HepG2 (cell line): ENCODE measurements at regions not wholly inside any gene's neighbourhood (a gene's known extent, or its start where the extent isn't known, plus 50 kb on each side); places are given as distances from the start of the nearest gene placed in this dataset.

Source experiments
- ATAC-seq: fragments of 200-7000 bp; cut with Tn5 transposase; 3 replicates; pipeline ENCODE4 v1.9.1; 2020; ENCODE audit warnings: mild to moderate bottlenecking, moderate library complexity
- BruUV-seq: library from RNA; stranded (reverse); fragments of 400-500 nt; replicated peaks from 2 replicates; lab custom pipeline; 2021; lab: Mats Ljungman, UMichigan
- CTCF ChIA-PET: fragments of 300-600 bp; formaldehyde crosslinking; extraction: SDS; loops from one replicate; lab custom pipeline; 2021; ENCODE audit warnings: low total read pairs, inconsistent platforms, low intra/inter-chr PET ratio; lab: Yijun Ruan, JAX
- POLR2A ChIA-PET: fragments of 350-600 bp; sonication (Branson Sonifier 250); formaldehyde crosslinking; loops from one replicate; lab custom pipeline; 2020; ENCODE audit warnings: antibody characterized with exemption, inconsistent platforms; lab: Yijun Ruan, JAX
- DNase-seq: peaks from one replicate; pipeline ENCODE4 v3.0.0-alpha.2; 2015; ENCODE audit warnings: low spot score
- FAIRE-seq: peaks from 3 replicates; lab custom pipeline; 2011; peaks lifted over from hg19 to GRCh38; lab: Jason Lieb, UNC
- H2AFZ ChIP-seq: one replicate; pipeline ENCODE4 v1.6.1; 2011; ENCODE audit warnings: low read length, inconsistent platforms
- H3K27ac ChIP-seq: fragments of 300-600 bp; 3 replicates; pipeline ENCODE4 v1.8.0; 2011; ENCODE audit warnings: mixed run types, mild to moderate bottlenecking, mixed read lengths, low read length, inconsistent platforms; ENCODE audit not compliant: insufficient read depth; ENCODE audit errors: extremely low read length
- H3K27me3 ChIP-seq, 2 experiments: fragments of 200-600 bp in 1 of 2; 2 replicates in 1 of 2; 3 replicates in 1 of 2; pipeline versions ENCODE4 v1.6.0 to v1.8.0; 2011; ENCODE audit warnings: low read length in 2 of 2, mild to moderate bottlenecking in 2 of 2, moderate library complexity in 2 of 2, inconsistent platforms in 1 of 2; ENCODE audit not compliant: insufficient read depth in 2 of 2, control insufficient read depth in 1 of 2
- H3K36me3 ChIP-seq, 2 experiments: fragments of 200-600 bp in 1 of 2; replicated peaks in 1 of 2; 2 replicates in 1 of 2; 3 replicates in 1 of 2; pipeline versions ENCODE4 v1.5.1 to v1.8.0; 2011; ENCODE audit warnings: low read length in 2 of 2, inconsistent platforms in 1 of 2; ENCODE audit not compliant: insufficient read depth in 2 of 2, control insufficient read depth in 1 of 2
- H3K4me1 ChIP-seq: 2 replicates; pipeline ENCODE4 v1.5.1; 2012; ENCODE audit warnings: low read length, inconsistent platforms; ENCODE audit not compliant: insufficient read depth
- H3K4me2 ChIP-seq: 2 replicates; pipeline ENCODE4 v1.6.0; 2011; ENCODE audit warnings: low read depth, low read length, inconsistent platforms
- H3K4me3 ChIP-seq, 3 experiments: fragments of 200-600 bp in 1 of 3; sonication (generic), shearing (Covaris generic) in 1 of 3; replicated peaks in 1 of 3; 2 replicates each; pipeline ENCODE4 v1.5.1; 2011 to 2016; ENCODE audit warnings: low read length in 3 of 3, inconsistent platforms in 2 of 3, low read depth in 2 of 3, mild to moderate bottlenecking in 2 of 3, control low read depth in 1 of 3, mixed read lengths in 1 of 3; ENCODE audit not compliant: insufficient read depth in 1 of 3
- H3K79me2 ChIP-seq: one replicate; pipeline ENCODE4 v1.6.1; 2011; ENCODE audit warnings: low read length, inconsistent platforms; ENCODE audit not compliant: insufficient read depth
- H3K9ac ChIP-seq: 2 replicates; pipeline ENCODE4 v1.6.0; 2011; ENCODE audit warnings: mild to moderate bottlenecking, low read depth, low read length, inconsistent platforms; ENCODE audit not compliant: insufficient read depth
- H3K9me3 ChIP-seq: 2 replicates; pipeline ENCODE4 v1.5.1; 2012; ENCODE audit warnings: mild to moderate bottlenecking, low read length
- H4K20me1 ChIP-seq: 2 replicates; pipeline ENCODE4 v1.6.0; 2011; ENCODE audit warnings: inconsistent platforms, mild to moderate bottlenecking, low read length, moderate library complexity; ENCODE audit not compliant: insufficient read depth
- ARHGAP35 ChIP-seq: sonication (generic); formaldehyde crosslinking; IDR thresholded peaks from 2 replicates; pipeline ENCODE4 v1.9.0; 2022; ENCODE audit warnings: mild to moderate bottlenecking, inconsistent platforms, moderate library complexity, missing genetic modification reagents, borderline replicate concordance
- BCL3 ChIP-seq: sonication (generic); formaldehyde crosslinking; IDR thresholded peaks from 2 replicates; pipeline ENCODE4 v1.5.1; 2020; ENCODE audit warnings: mild to moderate bottlenecking, missing genetic modification reagents, moderate library complexity
- CCAR2 ChIP-seq: fragments of 200-400 bp; formaldehyde crosslinking; optimal IDR thresholded peaks from 2 replicates; pipeline ENCODE3; 2018; ENCODE audit warnings: low read depth, mild to moderate bottlenecking, low read length, moderate library complexity
- DDIT3 ChIP-seq: sonication (generic); formaldehyde crosslinking; IDR thresholded peaks from 2 replicates; pipeline ENCODE4 v1.4.0; 2020; ENCODE audit warnings: mild to moderate bottlenecking, missing genetic modification reagents
- GTF2F1 ChIP-seq: fragments of 150-350 bp; IDR thresholded peaks from 2 replicates; pipeline ENCODE4 v1.6.1; 2014; ENCODE audit warnings: low read length
- MZF1 ChIP-seq: sonication (generic); formaldehyde crosslinking; IDR thresholded peaks from 2 replicates; pipeline ENCODE4 v1.8.1; 2023; ENCODE audit warnings: mild to moderate bottlenecking, missing genetic modification reagents, borderline replicate concordance
- SP4 ChIP-seq: sonication (generic); formaldehyde crosslinking; IDR thresholded peaks from 2 replicates; pipeline ENCODE4 v1.8.1; 2023; ENCODE audit warnings: mild to moderate bottlenecking, missing genetic modification reagents
- TBX3 ChIP-seq: fragments of 450-650 bp; IDR thresholded peaks from 2 replicates; pipeline ENCODE4 v1.6.1; 2017; ENCODE audit warnings: antibody characterized with exemption, mild to moderate bottlenecking, inconsistent platforms, borderline replicate concordance
- TGIF2 ChIP-seq: IDR thresholded peaks from 2 replicates; pipeline ENCODE4 v1.6.1; 2016; ENCODE audit warnings: control low read depth, missing compliant biosample characterization
- ZBTB21 ChIP-seq: sonication (generic); formaldehyde crosslinking; IDR thresholded peaks from 2 replicates; pipeline ENCODE4 v1.4.0; 2020; ENCODE audit warnings: missing genetic modification reagents
- ZFP62 ChIP-seq: sonication (generic); formaldehyde crosslinking; IDR thresholded peaks from 2 replicates; pipeline ENCODE4 v1.4.0; 2020; ENCODE audit warnings: missing genetic modification reagents
- ZNF597 ChIP-seq: sonication (generic); formaldehyde crosslinking; IDR thresholded peaks from 2 replicates; pipeline ENCODE4 v1.5.0; 2020; ENCODE audit warnings: missing genetic modification reagents
- WGBS: methylation state at CpG from one replicate; pipeline ENCODE4 v1.1.6; 2017; ENCODE audit warnings: low lambda C conversion rate; 5-methylcytosine and 5-hydroxymethylcytosine counted together
- in situ Hi-C: cut with HindIII; loops from 2 replicates; pipeline ENCODE4 v1.10.0; 2017; ENCODE audit warnings: low pct_unique_long_range_greater_than_20kb; ENCODE audit not compliant: extremely low pct_ligation_motif_present
- intact Hi-C: fragments of 100-400 bp; cut with micrococcal nuclease; formaldehyde crosslinking; loops from one replicate; pipeline ENCODE4 v1.10.0; 2022; ENCODE audit not compliant: unreplicated experiment
- TF ChIP-seq, protein P1 (sequence below): sonication (generic); formaldehyde crosslinking; IDR thresholded peaks from 2 replicates; pipeline ENCODE4 v1.4.0; 2020; ENCODE audit warnings: mild to moderate bottlenecking, missing genetic modification reagents
- TF ChIP-seq, protein P2 (sequence below): sonication (generic); formaldehyde crosslinking; IDR thresholded peaks from 2 replicates; pipeline ENCODE4 v1.4.0; 2020; ENCODE audit warnings: missing genetic modification reagents

DNA sequence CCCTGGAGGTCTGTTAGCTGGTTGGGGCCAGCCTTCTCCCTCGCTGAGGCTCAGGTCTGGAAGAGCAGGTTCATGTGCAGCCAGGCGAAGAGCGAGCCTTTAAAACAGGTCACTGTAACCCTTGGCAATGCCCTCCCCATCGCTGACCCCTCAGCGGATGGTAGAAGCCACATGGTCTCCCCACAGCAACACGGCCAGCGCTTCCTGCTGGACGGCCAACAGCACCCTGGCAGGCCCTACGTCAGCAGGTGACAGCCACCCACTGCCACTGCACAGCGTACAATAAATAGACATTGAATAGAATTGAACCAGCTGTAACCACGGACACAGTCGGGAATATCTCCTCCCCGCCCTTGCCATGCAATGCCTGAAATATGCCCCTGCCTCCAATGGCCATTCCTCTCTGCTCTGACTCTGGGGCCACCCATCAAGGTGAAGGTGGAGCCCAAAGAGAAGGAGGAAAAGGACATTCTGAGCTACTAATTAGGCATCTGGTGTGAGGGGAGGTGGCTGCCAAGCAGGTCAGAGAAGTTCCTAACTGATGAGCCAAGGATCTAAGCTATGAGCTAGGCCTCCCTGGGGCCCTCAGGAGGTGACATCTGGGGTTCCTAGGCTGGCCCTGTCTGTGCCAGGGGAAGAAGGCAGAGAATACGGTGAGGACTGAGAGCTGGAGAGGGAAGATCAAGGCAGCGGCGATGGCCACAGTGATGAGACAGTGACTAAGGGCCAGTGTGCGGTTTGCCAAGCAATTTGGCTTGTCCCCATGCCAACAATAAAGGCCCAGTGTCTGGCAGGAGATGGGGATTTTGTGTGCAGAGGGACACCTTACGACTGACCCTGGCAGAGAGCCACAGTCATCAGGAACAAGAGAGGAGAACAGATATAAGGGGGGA is 202.3 kb downstream of the BCOR start:
- Histone ChIP-seq H3K4me2 (no peak overlapping the region), H3K27ac (no peak overlapping the region), H3K36me3 (no peaks in the 10 kb centered on the region), H3K9ac (no peak overlapping the region), H3K4me3 (no peak overlapping the region), H4K20me1 (no peaks in the 10 kb centered on the region), H3K4me1 (0 out of 2 replicates have a peak, but pooled peaks cover 9% of the 10 kb centered on the region), H3K27me3 (peaks cover 1 to 4% of the 10 kb centered on the region in 2 experiments; a peak in 1 of 5 replicates), H3K9me3 (no peaks in the 10 kb centered on the region), H3K79me2 (no peaks in the 10 kb centered on the region), H2AFZ (no peak overlapping the region)
- no TSS peak for BruUV-seq
- intact Hi-C loops, result no loop called here
- no peak for ATAC-seq
- DNase-seq, result no peak
- in situ Hi-C loops, result loop anchor here (10.0 kb wide), 1 partner anchor 59 kb away; no protein-coding TSS in a partner anchor
- FAIRE-seq, result no peak
- CTCF ChIA-PET, result no interaction called here
- POLR2A ChIA-PET, result no interaction called here
- 70% methylated on average over 5 of the region's 18 CpGs for WGBS
- TF ChIP-seq DDIT3 (CRISPR knock-in tag) (no peak), TBX3 (no peak), SP4 (CRISPR knock-in tag) (no peak), CCAR2 (no peak), MZF1 (no peak), TGIF2 (CRISPR knock-in tag) (no peak), ZBTB21 (CRISPR knock-in tag) (no peak), BCL3 (no peak), ZNF597 (CRISPR knock-in tag) (no peak), GTF2F1 (no peak), ARHGAP35 (no peak), ZFP62 (CRISPR knock-in tag) (no peak)
- TF ChIP-seq, protein P1, sequence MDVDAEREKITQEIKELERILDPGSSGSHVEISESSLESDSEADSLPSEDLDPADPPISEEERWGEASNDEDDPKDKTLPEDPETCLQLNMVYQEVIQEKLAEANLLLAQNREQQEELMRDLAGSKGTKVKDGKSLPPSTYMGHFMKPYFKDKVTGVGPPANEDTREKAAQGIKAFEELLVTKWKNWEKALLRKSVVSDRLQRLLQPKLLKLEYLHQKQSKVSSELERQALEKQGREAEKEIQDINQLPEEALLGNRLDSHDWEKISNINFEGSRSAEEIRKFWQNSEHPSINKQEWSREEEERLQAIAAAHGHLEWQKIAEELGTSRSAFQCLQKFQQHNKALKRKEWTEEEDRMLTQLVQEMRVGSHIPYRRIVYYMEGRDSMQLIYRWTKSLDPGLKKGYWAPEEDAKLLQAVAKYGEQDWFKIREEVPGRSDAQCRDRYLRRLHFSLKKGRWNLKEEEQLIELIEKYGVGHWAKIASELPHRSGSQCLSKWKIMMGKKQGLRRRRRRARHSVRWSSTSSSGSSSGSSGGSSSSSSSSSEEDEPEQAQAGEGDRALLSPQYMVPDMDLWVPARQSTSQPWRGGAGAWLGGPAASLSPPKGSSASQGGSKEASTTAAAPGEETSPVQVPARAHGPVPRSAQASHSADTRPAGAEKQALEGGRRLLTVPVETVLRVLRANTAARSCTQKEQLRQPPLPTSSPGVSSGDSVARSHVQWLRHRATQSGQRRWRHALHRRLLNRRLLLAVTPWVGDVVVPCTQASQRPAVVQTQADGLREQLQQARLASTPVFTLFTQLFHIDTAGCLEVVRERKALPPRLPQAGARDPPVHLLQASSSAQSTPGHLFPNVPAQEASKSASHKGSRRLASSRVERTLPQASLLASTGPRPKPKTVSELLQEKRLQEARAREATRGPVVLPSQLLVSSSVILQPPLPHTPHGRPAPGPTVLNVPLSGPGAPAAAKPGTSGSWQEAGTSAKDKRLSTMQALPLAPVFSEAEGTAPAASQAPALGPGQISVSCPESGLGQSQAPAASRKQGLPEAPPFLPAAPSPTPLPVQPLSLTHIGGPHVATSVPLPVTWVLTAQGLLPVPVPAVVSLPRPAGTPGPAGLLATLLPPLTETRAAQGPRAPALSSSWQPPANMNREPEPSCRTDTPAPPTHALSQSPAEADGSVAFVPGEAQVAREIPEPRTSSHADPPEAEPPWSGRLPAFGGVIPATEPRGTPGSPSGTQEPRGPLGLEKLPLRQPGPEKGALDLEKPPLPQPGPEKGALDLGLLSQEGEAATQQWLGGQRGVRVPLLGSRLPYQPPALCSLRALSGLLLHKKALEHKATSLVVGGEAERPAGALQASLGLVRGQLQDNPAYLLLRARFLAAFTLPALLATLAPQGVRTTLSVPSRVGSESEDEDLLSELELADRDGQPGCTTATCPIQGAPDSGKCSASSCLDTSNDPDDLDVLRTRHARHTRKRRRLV, result no peak
- TF ChIP-seq, protein P2, sequence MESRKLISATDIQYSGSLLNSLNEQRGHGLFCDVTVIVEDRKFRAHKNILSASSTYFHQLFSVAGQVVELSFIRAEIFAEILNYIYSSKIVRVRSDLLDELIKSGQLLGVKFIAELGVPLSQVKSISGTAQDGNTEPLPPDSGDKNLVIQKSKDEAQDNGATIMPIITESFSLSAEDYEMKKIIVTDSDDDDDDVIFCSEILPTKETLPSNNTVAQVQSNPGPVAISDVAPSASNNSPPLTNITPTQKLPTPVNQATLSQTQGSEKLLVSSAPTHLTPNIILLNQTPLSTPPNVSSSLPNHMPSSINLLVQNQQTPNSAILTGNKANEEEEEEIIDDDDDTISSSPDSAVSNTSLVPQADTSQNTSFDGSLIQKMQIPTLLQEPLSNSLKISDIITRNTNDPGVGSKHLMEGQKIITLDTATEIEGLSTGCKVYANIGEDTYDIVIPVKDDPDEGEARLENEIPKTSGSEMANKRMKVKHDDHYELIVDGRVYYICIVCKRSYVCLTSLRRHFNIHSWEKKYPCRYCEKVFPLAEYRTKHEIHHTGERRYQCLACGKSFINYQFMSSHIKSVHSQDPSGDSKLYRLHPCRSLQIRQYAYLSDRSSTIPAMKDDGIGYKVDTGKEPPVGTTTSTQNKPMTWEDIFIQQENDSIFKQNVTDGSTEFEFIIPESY, result no peak
